ENCODE measurements at regions not wholly inside any gene's neighbourhood (a gene's known extent, or its start where the extent isn't known, plus 50 kb on each side); places are given as distances from the start of the nearest gene placed in this dataset.

GRCh38 chr2:156003780-156004179 lies 328.7 kb downstream of the NR4A2 start:
- no peak overlapping the region for H2BK12ac ChIP-seq (ENCODE audit: insufficient read length, low read depth, low read length)
- no peak overlapping the region for H2AFZ ChIP-seq (ENCODE audit: low read length)
- WGBS (ENCODE audit: extremely low coverage, insufficient read length, low lambda C conversion rate), result no CpG with 5 or more reads among the region's 4 CpGs
- no peak overlapping the region for H3K4me3 Mint-ChIP-seq
- H2BK15ac ChIP-seq (ENCODE audit: low read depth, low read length), result no peak overlapping the region
- no peak overlapping the region for H3K4me2 ChIP-seq (ENCODE audit: insufficient read depth, insufficient read length, low read length)
- H3K23ac ChIP-seq (ENCODE audit: insufficient read length, low read depth, low read length), result no peak overlapping the region
- no peak overlapping the region for H4K5ac ChIP-seq (ENCODE audit: insufficient read length, low read depth, low read length)
- no peaks in the 10 kb centered on the region for H3K23me2 ChIP-seq (ENCODE audit: insufficient read length, low read depth, low read length, poor library complexity, severe bottlenecking)
- no peaks in the 10 kb centered on the region for H3K79me1 ChIP-seq (ENCODE audit: insufficient read depth, low read depth, low read length, poor library complexity, severe bottlenecking)
- no peaks in the 10 kb centered on the region for H3K4me1 ChIP-seq (ENCODE audit: insufficient read depth, low read length)
- no peak for TF ChIP-seq CTCF (conservative IDR thresholded peaks at IDR 0.05)
- no peaks in the 10 kb centered on the region for H3K79me2 ChIP-seq (ENCODE audit: insufficient read depth, low read length)
- no peak overlapping the region for H3K4ac ChIP-seq (ENCODE audit: low read depth, low read length)
- H3K9me3 Mint-ChIP-seq, result no peaks in the 10 kb centered on the region
- H2AK5ac ChIP-seq (ENCODE audit: insufficient read length, low read length), result no peak overlapping the region
- no peaks in the 10 kb centered on the region for H3K27me3 ChIP-seq (ENCODE audit: insufficient read depth, low read length)
- no peak overlapping the region for H3K14ac ChIP-seq (ENCODE audit: insufficient read depth, low read length)
- no peaks in the 10 kb centered on the region for H4K20me1 ChIP-seq (ENCODE audit: control insufficient read depth, insufficient read depth, insufficient read length)
- no peak overlapping the region for H3T11ph ChIP-seq (ENCODE audit: low read length)
- H3K27ac ChIP-seq (ENCODE audit: insufficient read length, low read depth, low read length), result no peak overlapping the region
- H4K8ac ChIP-seq (replicated peaks; ENCODE audit: insufficient read length, low read depth, low read length), result no peak overlapping the region
- no peak overlapping the region for H3K56ac ChIP-seq (ENCODE audit: insufficient read length, low read depth, low read length)
- H2BK120ac ChIP-seq (ENCODE audit: low read depth, low read length, poor library complexity, severe bottlenecking), result no peak overlapping the region
- peaks cover 10% of the 10 kb centered on the region in 2 experiments for H3K4me1 Mint-ChIP-seq
- peak overlapping the region in 1 of 3 experiments; percentile 8; a peak in 2 of 7 replicates for H3K27ac Mint-ChIP-seq
- no peaks in the 10 kb centered on the region for H3K9me3 ChIP-seq (ENCODE audit: control insufficient read depth, low read depth, low read length)
- no peak overlapping the region for H2BK20ac ChIP-seq (ENCODE audit: low read depth, low read length, poor library complexity, severe bottlenecking)
- no peak overlapping the region for H2BK5ac ChIP-seq (ENCODE audit: insufficient read length, low read length)
- H3K9ac ChIP-seq (ENCODE audit: extremely low read depth, insufficient read length, low read length), result no peak overlapping the region
- H3K27me3 Mint-ChIP-seq (ENCODE audit: low read depth), result no peaks in the 10 kb centered on the region; the same call in 1 of the 2 replicates
- H3K18ac ChIP-seq (ENCODE audit: insufficient read length, low read depth, low read length), result no peak overlapping the region
- no peak for DNase-seq
- H3K36me3 Mint-ChIP-seq (ENCODE audit: insufficient read depth in 1 of 3, low read depth in 3 of 3), result peaks cover 0 to 1% (median 0%) of the 10 kb centered on the region in 3 experiments; a peak in 1 of 7 replicates
- no peak overlapping the region for H4K91ac ChIP-seq (ENCODE audit: insufficient read length, low read depth, low read length)

Data from H9 (cell line).